ENCODE measurements at regions not wholly inside any gene's neighbourhood (a gene's known extent, or its start where the extent isn't known, plus 50 kb on each side); places are given as distances from the start of the nearest gene placed in this dataset.

- no peak overlapping the region for H3K9ac ChIP-seq (ENCODE audit: insufficient read depth, low read depth, low read length)
- H3K27ac ChIP-seq (ENCODE audit: extremely low read length, insufficient read depth, low read length), result no peak overlapping the region
- no peak overlapping the region for H2AFZ ChIP-seq (ENCODE audit: low read length)
- no peak for ATAC-seq
- no peaks in the 10 kb centered on the region for H4K20me1 ChIP-seq (ENCODE audit: insufficient read depth, low read length)
- intact Hi-C loops (cut with micrococcal nuclease; ENCODE audit: unreplicated experiment) (no loop called here), in situ Hi-C loops (cut with HindIII; ENCODE audit: extremely low pct_ligation_motif_present, low pct_unique_long_range_greater_than_20kb) (no loop called here)
- FAIRE-seq, result no peak
- ChIA-PET CTCF (ENCODE audit: low intra/inter-chr PET ratio, low total read pairs) (no interaction called here), POLR2A (no interaction called here)
- no peak overlapping the region for H3K4me3 ChIP-seq (replicated peaks in 1 of 3; ENCODE audit: insufficient read depth in 1 of 3, low read depth in 2 of 3, low read length in 3 of 3)
- H3K79me2 ChIP-seq (ENCODE audit: insufficient read depth, low read length), result no peaks in the 10 kb centered on the region
- no TSS peak for BruUV-seq (replicated peaks)
- H3K36me3 ChIP-seq (replicated peaks in 1 of 2; ENCODE audit: control insufficient read depth in 1 of 2, insufficient read depth in 2 of 2, low read length in 2 of 2), result no peaks in the 10 kb centered on the region
- no peak for DNase-seq (ENCODE audit: low spot score)
- no peak overlapping the region for H3K4me2 ChIP-seq (ENCODE audit: low read depth, low read length)
- WGBS (ENCODE audit: low lambda C conversion rate), result 21% methylated on average over 2 of the region's 2 CpGs
- TF ChIP-seq HNRNPK (IDR thresholded peaks at IDR 0.05; ENCODE audit: low read depth, low read length, poor library complexity, severe bottlenecking), result no peak
- TF ChIP-seq ZNF564 (CRISPR knock-in tag; IDR thresholded peaks at IDR 0.05), result no peak
- TF ChIP-seq ZFP36L2 (CRISPR knock-in tag; IDR thresholded peaks at IDR 0.05), result no peak
- no peak for TF ChIP-seq ZNF687 (CRISPR knock-in tag; IDR thresholded peaks at IDR 0.05)
- TF ChIP-seq NCOA1 (CRISPR knock-in tag; IDR thresholded peaks at IDR 0.05), result no peak
- TF ChIP-seq DR1 (CRISPR knock-in tag; IDR thresholded peaks at IDR 0.05), result no peak
- no peak for TF ChIP-seq ZNF614 (CRISPR knock-in tag; IDR thresholded peaks at IDR 0.05; ENCODE audit: borderline replicate concordance)
- TF ChIP-seq ZNF20 (CRISPR knock-in tag; IDR thresholded peaks at IDR 0.05), result no peak
- no peak for TF ChIP-seq HNF4G (IDR thresholded peaks at IDR 0.05; ENCODE audit: borderline replicate concordance, low read depth, low read length)
- TF ChIP-seq HNF4G (CRISPR knock-in tag; IDR thresholded peaks at IDR 0.05; ENCODE audit: borderline replicate concordance, low read depth), result no peak
- TF ChIP-seq NFIC (IDR thresholded peaks at IDR 0.05; ENCODE audit: low read length), result no peak
- no peak for TF ChIP-seq MYPOP (CRISPR knock-in tag; IDR thresholded peaks at IDR 0.05)
- no peak for TF ChIP-seq PHF20 (CRISPR knock-in tag; IDR thresholded peaks at IDR 0.05)
- TF ChIP-seq ZGPAT (CRISPR knock-in tag; IDR thresholded peaks at IDR 0.05), result no peak
- no peaks in the 10 kb centered on the region for H3K4me1 ChIP-seq (ENCODE audit: insufficient read depth, low read length)
- 0 out of 5 replicates have a peak, but pooled peaks cover 0 to under 1% of the 10 kb centered on the region in 2 experiments for H3K27me3 ChIP-seq (ENCODE audit: control insufficient read depth in 1 of 2, insufficient read depth in 2 of 2, low read length in 2 of 2)
- no peaks in the 10 kb centered on the region for H3K9me3 ChIP-seq (ENCODE audit: low read length)
Measured at GRCh38 chr6:105626295-105627158, 223.6 kb upstream of the PREP start.
